Osteoblast (primary cell): ENCODE measurements at regions not wholly inside any gene's neighbourhood (a gene's known extent, or its start where the extent isn't known, plus 50 kb on each side); places are given as distances from the start of the nearest gene placed in this dataset.

ENCODE experiments used
- DNase-seq: peaks from one replicate; pipeline ENCODE4 v3.0.0; 2011; ENCODE audit warnings: low spot score, mixed read lengths; ENCODE audit not compliant: insufficient read length; ENCODE audit errors: missing footprints
- H2AFZ ChIP-seq: 2 replicates; pipeline ENCODE4 v1.6.0; 2011; ENCODE audit warnings: mild to moderate bottlenecking, low read length
- H3K27ac ChIP-seq: 2 replicates; pipeline ENCODE4 v1.5.1; 2011; ENCODE audit warnings: mild to moderate bottlenecking, low read depth, low read length, moderate library complexity
- H3K27me3 ChIP-seq: 2 replicates; pipeline ENCODE4 v1.6.0; 2012; ENCODE audit warnings: mild to moderate bottlenecking, control low read depth, inconsistent platforms, low read length, moderate library complexity; ENCODE audit not compliant: insufficient read depth
- H3K36me3 ChIP-seq: 2 replicates; pipeline ENCODE4 v1.5.1; 2011; ENCODE audit warnings: mild to moderate bottlenecking, low read length, control low read depth, moderate library complexity; ENCODE audit not compliant: insufficient read depth
- H3K4me1 ChIP-seq: 2 replicates; pipeline ENCODE4 v1.5.1; 2011; ENCODE audit warnings: mild to moderate bottlenecking, low read length, control low read depth, moderate library complexity; ENCODE audit not compliant: insufficient read depth
- H3K4me2 ChIP-seq: 2 replicates; pipeline ENCODE4 v1.6.0; 2011; ENCODE audit warnings: mild to moderate bottlenecking, low read length; ENCODE audit not compliant: insufficient read depth
- H3K4me3 ChIP-seq: fragments of 200-600 bp; sonication (generic); 3 replicates; pipeline ENCODE4 v1.5.1; 2012; ENCODE audit warnings: mild to moderate bottlenecking, low read length, inconsistent platforms; ENCODE audit not compliant: insufficient read depth
- H3K79me2 ChIP-seq: 2 replicates; pipeline ENCODE4 v1.6.0; 2012; ENCODE audit warnings: mild to moderate bottlenecking, low read length, control low read depth, inconsistent platforms; ENCODE audit not compliant: insufficient read depth
- H3K9me3 ChIP-seq: 2 replicates; pipeline ENCODE4 v1.5.1; 2011; ENCODE audit warnings: low read depth, low read length, control low read depth
- H4K20me1 ChIP-seq: 2 replicates; pipeline ENCODE4 v1.6.0; 2012; ENCODE audit warnings: mild to moderate bottlenecking, low read length, control low read depth; ENCODE audit not compliant: insufficient read depth
- TF ChIP-seq, protein P1 (sequence below): IDR thresholded peaks from 2 replicates; pipeline ENCODE4 v1.5.1; 2011; ENCODE audit warnings: mild to moderate bottlenecking, low read depth, low read length, moderate library complexity; ENCODE audit errors: extremely low read depth

DNA sequence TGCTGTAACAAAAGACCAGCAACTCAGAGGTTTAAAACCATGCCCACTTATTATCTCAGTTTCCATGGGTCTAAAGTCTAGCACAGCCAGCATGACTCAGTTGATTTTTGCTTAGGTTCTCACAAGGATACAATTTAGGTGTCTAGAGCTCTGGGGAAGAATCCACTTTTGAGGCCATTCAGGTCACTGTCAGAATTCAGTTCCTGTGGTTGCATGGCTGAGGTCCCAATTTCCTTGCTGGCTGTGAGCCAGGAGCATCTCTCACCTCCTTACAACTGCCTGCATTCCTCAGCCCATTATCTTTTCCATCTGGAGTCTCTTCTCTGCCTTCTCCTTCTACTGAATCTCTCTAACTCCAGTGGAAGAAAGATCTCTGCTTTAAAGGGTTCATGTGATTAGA is 240.5 kb upstream of the CFAP20DC start:
- H3K36me3 ChIP-seq: no peaks in the 10 kb centered on the region
- no peaks in the 10 kb centered on the region for H4K20me1 ChIP-seq
- H3K27ac ChIP-seq: no peak overlapping the region
- peaks cover 2% of the 10 kb centered on the region for H3K9me3 ChIP-seq
- H3K79me2 ChIP-seq: no peaks in the 10 kb centered on the region
- no peak overlapping the region for H3K4me3 ChIP-seq
- H2AFZ ChIP-seq: no peak overlapping the region
- H3K4me2 ChIP-seq: no peak overlapping the region
- no peak for DNase-seq
- no peaks in the 10 kb centered on the region for H3K4me1 ChIP-seq
- TF ChIP-seq, protein P1, sequence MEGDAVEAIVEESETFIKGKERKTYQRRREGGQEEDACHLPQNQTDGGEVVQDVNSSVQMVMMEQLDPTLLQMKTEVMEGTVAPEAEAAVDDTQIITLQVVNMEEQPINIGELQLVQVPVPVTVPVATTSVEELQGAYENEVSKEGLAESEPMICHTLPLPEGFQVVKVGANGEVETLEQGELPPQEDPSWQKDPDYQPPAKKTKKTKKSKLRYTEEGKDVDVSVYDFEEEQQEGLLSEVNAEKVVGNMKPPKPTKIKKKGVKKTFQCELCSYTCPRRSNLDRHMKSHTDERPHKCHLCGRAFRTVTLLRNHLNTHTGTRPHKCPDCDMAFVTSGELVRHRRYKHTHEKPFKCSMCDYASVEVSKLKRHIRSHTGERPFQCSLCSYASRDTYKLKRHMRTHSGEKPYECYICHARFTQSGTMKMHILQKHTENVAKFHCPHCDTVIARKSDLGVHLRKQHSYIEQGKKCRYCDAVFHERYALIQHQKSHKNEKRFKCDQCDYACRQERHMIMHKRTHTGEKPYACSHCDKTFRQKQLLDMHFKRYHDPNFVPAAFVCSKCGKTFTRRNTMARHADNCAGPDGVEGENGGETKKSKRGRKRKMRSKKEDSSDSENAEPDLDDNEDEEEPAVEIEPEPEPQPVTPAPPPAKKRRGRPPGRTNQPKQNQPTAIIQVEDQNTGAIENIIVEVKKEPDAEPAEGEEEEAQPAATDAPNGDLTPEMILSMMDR: no peak
- no peaks in the 10 kb centered on the region for H3K27me3 ChIP-seq

GRCh38 chr3:59289831-59290230 is 240.0 kb upstream of the CFAP20DC start:
- Histone ChIP-seq H3K4me1 (no peaks in the 10 kb centered on the region), H3K79me2 (no peaks in the 10 kb centered on the region), H3K4me3 (no peak overlapping the region), H2AFZ (no peak overlapping the region), H3K4me2 (no peak overlapping the region), H3K27ac (no peak overlapping the region), H3K27me3 (no peaks in the 10 kb centered on the region), H4K20me1 (no peaks in the 10 kb centered on the region), H3K9me3 (peaks cover 2% of the 10 kb centered on the region), H3K36me3 (no peaks in the 10 kb centered on the region)
- DNase-seq: no peak
- TF ChIP-seq, protein P1: no peak

DNA sequence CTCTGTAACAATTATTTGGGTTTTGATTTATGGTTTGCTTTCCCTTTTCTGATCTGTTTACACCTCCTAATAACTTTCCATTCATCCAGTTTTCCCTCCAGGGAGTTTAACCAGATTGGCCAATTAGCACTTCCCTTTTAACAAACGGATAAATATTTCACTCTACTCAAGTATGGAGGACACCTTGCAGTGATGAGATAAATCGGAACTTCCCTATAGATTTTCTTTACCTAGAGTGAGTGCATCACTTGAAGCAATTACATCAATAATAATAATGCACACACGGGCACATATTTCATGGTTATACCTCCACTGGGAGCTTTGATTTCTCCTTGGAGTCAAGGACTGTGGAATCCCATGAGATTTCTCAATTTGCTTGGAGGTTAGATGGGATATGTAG is 239.1 kb upstream of the CFAP20DC start:
- Histone ChIP-seq H3K4me3 (no peak overlapping the region), H3K27me3 (no peaks in the 10 kb centered on the region), H3K9me3 (peaks cover 2% of the 10 kb centered on the region), H3K4me1 (no peaks in the 10 kb centered on the region), H4K20me1 (no peaks in the 10 kb centered on the region), H2AFZ (no peak overlapping the region), H3K27ac (no peak overlapping the region), H3K4me2 (no peak overlapping the region), H3K36me3 (no peaks in the 10 kb centered on the region), H3K79me2 (no peaks in the 10 kb centered on the region)
- TF ChIP-seq, protein P1: no peak
- DNase-seq: no peak

DNA sequence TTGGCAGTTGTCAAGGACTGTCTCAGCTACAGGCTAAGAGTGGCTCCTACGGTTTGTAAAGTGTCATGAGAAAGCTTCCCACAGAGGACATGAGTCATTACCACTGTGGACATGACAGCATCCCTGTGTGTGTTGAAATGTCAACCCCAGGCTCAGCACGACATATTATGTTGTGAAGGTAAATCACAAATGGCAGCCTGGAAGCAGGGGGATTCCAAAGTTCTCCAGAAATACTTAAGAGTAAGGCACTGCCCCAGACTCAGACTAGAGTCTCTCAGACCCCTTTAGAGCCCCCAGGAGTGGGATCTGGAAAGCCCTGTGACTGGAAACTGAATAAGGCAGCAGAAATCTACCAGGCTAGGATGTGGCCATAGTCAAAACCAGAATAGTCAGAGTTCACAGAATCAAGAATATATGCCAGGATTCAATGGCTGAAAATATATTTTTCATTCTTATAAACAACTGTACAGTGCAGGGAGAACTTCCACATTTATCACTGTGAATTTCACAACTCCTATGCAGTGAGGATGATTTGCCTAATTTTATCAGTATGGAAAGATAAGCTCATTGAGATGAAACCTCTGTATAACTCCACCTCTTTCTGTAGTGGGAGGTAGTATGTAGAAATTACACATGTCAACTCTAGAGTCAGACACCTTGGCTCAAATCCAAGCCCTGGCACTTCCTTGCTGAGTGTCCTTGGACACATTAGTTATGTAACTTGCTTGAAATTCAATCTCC is 237.1 kb upstream of the CFAP20DC start:
- H2AFZ ChIP-seq: no peak overlapping the region
- H3K79me2 ChIP-seq: no peaks in the 10 kb centered on the region
- no peaks in the 10 kb centered on the region for H3K4me1 ChIP-seq
- no peaks in the 10 kb centered on the region for H3K27me3 ChIP-seq
- no peaks in the 10 kb centered on the region for H3K36me3 ChIP-seq
- no peaks in the 10 kb centered on the region for H3K9me3 ChIP-seq
- TF ChIP-seq, protein P1: no peak
- H3K4me3 ChIP-seq: no peak overlapping the region
- H3K27ac ChIP-seq: no peak overlapping the region
- no peaks in the 10 kb centered on the region for H4K20me1 ChIP-seq
- no peak overlapping the region for H3K4me2 ChIP-seq
- DNase-seq: no peak
